Epithelial cell of prostate (primary cell): ENCODE measurements at regions not wholly inside any gene's neighbourhood (a gene's known extent, or its start where the extent isn't known, plus 50 kb on each side); places are given as distances from the start of the nearest gene placed in this dataset.
"Not testable (repeated sequence)": the region's sequence is repeated elsewhere in the genome, so short reads cannot be mapped to it uniquely, and the experiment has no call there.

Experiments used
- DNase-seq: peaks from one replicate; pipeline ENCODE4 v3.0.0-alpha.2; 2011; ENCODE audit warnings: low read depth, low spot score
- H3K27ac ChIP-seq: fragments of 450-650 bp; 2 replicates; pipeline ENCODE4 v1.5.1; 2017; ENCODE audit warnings: mild to moderate bottlenecking

- H3K27ac ChIP-seq, result not testable (repeated sequence)
Observed at GRCh38 chr10:33650131-33650530, 315.7 kb upstream of the NRP1 start.

DNA sequence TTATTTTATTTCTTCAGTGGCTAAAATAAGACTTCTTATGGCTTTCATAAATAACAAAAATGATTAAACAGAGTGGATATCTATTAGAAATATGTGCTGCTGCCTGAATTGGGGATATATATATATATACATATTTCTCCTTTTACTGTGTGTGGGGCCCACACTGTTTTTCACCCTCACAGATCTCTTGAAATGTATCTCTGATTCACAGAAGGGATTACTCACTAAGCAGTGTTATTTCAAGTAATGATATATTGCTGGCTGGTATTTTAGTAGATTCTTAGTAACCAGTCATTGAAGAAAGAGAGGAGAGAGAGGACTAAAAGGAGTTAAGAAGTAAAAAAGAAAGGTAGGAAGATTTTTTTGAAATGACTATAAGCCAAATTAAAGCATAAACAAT lies 308.6 kb upstream of the NRP1 start:
- no peak for DNase-seq

More at GRCh38 chr10:33650131-33650530, 315.7 kb upstream of the NRP1 start:
- not testable (repeated sequence) for DNase-seq

GRCh38 chr10:33638891-33639290 lies 304.4 kb upstream of the NRP1 start:
- DNase-seq, result no peak
- no peak overlapping the region for H3K27ac ChIP-seq

More for the DNA sequence above, 308.6 kb upstream of the NRP1 start:
- H3K27ac ChIP-seq, result no peak overlapping the region

GRCh38 chr10:33638374-33638773 lies 303.9 kb upstream of the NRP1 start:
- no peak for DNase-seq
- H3K27ac ChIP-seq, result no peak overlapping the region

GRCh38 chr10:33635967-33636515 lies 301.6 kb upstream of the NRP1 start:
- no peak for DNase-seq
- no peak overlapping the region for H3K27ac ChIP-seq

GRCh38 chr10:33632432-33632831 lies 298.0 kb upstream of the NRP1 start:
- DNase-seq, result no peak
- H3K27ac ChIP-seq, result no peak overlapping the region

DNA sequence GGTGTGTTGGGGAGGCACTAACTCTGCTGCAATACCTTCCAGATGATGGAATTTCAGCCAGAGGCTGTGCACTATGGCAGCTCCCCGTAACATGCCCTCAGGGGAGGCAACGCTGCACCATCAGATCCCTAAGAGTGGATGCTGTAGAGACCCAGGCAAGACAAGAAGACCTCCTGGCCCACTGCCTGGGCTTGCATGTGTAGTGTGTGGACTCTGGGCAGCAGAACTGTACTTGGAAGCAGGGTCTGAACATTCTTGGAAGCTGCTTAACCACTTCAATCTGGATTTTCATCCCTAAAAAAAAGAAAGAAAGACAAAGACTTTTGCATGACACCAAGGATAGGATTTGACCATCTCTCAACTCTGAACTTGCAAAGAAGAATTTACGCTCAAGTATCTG lies 297.5 kb upstream of the NRP1 start:
- DNase-seq, result no peak

GRCh38 chr10:33630761-33631160 lies 296.3 kb upstream of the NRP1 start:
- no peak overlapping the region for H3K27ac ChIP-seq
- no peak for DNase-seq

More for the DNA sequence above, 297.5 kb upstream of the NRP1 start:
- H3K27ac ChIP-seq, result no peak overlapping the region

GRCh38 chr10:33627611-33628010 lies 293.1 kb upstream of the NRP1 start:
- no peak for DNase-seq
- no peak overlapping the region for H3K27ac ChIP-seq

DNA sequence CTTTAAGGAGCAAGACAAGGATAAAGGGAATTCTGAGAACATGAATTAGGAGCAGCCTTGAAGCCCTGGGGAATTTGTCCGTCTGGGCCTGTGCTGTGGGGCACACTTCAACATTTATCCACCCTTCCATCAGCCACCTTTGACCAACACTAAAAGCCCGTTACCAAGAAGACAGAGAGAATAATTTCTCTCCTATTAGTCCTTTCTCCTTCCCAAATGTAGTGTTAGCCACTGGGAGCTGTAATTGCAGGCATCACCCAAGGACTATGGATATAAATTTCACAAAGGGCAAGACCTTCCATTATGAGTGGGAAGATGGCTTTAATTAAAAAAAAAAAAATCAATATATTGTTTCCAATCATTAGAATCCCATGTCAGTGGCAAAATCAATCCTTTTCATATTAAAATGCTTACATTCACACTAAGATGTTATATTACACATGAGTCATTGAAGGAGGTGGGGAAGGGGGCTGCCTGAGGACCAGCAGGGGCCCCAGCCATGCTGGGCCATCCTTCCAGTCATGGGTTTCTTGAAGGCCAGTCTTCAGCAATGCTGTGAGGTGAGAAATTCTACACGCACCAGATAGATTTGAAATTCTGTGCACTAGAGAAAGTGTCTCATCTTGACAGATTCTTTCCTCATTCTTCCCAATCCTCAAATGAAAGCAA lies 292.5 kb upstream of the NRP1 start:
- no peak overlapping the region for H3K27ac ChIP-seq
- no peak for DNase-seq

DNA sequence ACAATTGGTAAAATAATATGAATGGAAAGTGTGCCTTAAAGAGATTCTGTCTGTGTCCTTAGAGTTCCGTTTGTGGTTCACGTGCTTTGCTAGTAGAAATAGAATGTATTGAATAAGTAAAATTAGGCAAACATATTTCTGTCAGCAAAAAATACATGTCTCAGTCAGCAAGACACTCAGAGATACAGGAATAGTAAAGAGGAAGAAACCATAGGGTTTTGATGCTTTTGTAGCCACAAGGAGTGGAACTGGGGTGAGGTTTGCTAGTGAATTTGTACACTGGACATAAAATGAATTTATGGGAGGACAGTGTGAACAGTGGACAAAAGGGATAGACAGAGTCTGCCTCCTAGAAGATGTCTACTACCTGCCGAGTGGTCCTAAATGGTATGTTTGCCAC lies 289.2 kb upstream of the NRP1 start:
- H3K27ac ChIP-seq, result no peak overlapping the region
- no peak for DNase-seq

- DNase-seq, result no peak
- H3K27ac ChIP-seq, result no peak overlapping the region
Observed at GRCh38 chr10:33621101-33621500, 286.6 kb upstream of the NRP1 start.

DNA sequence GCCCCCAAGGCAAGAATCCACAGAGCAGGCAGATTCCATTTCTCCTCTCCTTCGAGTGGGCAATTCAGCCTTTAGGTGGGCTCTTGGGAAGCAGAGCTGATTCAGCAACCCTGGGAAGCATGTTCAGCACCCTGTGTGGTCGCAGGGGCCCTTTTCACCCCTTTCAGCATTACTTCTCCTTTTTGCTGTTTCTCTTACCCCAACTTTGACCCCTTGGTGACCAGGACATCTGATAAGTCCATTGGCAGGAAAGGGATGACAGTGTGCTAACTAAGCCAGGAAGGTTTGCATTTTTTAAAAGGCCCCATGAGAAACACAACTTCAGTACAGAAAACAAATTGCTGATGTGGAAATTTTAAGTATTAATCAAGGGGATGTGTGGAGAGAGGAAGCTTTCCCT lies 283.7 kb upstream of the NRP1 start:
- H3K27ac ChIP-seq, result no peak overlapping the region
- no peak for DNase-seq

DNA sequence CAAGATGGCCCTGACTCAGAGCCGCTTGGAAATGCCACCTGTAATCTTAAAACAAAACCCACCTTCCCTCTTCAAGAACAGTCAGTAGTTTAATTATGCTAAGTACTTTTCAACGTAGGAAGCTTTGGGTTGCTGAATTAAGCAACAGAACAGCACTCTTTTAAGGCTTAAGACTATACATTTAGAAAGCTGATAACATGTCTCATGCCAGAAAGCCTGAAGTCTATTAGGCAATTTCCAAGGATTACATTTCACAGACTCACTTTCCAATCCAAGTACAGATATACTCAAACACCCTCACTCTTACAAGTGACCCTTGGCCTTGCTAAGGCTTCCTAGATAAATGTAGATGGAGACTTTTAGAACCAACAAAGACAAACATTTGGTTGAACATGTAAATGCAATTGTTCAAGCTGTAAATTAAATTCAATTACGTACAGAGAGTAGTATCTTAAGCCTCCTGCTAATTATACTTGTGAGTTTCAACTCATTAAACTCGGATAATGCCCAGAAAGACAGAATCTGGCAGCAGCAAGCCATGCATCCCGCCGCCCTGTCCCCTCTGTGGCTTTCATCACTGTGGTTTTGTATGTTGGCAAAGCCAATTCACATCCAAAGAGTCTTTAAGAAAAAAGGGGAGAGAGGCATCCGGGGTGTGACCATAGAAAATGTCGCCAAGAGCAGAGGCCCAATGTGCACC lies 283.1 kb upstream of the NRP1 start:
- H3K27ac ChIP-seq, result no peak overlapping the region
- no peak for DNase-seq

DNA sequence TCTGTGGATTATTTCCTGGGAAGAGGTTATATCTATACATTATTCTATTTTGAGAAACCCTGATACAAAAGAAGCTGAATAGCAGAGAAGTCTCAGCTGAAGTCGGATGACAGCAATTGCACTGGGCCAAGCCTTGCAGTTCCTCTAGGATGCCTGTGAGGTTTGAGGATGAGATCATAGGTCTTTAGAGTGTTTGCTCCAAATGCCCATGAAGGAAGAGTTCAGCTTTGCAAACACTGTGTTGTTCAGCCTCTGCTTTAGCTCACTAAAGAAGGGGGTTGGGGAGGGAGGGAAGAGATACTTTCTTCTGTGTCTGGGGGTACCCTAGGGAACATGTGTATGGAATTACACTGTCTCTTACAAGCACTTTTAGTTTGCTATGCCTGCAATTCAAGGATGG lies 282.5 kb upstream of the NRP1 start:
- DNase-seq, result no peak
- no peak overlapping the region for H3K27ac ChIP-seq

DNA sequence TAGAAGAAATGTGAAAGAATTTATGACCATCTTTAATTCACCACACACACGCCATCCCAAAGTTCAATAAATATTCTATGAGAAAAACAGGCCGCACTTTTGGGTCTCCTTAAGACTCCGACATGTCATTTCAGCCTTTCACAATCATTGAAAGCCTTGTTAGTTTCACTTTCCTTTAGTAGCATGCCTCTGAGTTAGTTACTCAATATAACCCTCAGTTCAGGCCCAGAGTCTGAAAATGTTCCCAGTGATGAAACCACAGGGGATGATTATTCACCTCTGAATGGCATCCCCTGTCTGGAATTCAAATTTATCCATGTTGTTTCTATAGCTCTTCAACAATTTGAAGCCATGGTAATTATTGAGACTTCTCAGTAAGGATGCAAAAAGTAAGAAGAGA lies 278.1 kb upstream of the NRP1 start:
- DNase-seq, result peak; percentile 22
- peak overlapping the region; percentile 66 for H3K27ac ChIP-seq

GRCh38 chr10:33612116-33612515 lies 277.6 kb upstream of the NRP1 start:
- DNase-seq, result peak; percentile 72
- peak overlapping the region; percentile 66 for H3K27ac ChIP-seq

DNA sequence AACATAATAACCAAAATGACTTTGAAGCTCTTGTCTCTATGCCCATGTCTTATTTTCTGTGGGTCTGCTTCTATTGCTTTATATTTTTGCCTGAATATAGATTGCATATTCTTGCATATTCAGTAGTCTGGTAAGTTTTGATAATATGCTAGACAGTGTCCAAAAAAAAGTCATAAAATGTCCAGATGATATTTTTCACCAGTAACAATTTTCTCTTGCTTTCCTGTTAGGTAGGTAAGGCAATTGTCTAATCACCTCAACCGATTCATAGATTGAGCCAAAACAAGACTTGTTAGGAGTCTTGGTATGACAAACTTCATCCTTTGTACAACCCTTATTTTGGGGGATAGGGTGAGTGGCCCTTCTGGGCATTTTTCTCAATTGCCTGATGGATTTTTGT lies 277.0 kb upstream of the NRP1 start:
- DNase-seq, result no peak
- H3K27ac ChIP-seq, result peak overlapping the region; percentile 66

DNA sequence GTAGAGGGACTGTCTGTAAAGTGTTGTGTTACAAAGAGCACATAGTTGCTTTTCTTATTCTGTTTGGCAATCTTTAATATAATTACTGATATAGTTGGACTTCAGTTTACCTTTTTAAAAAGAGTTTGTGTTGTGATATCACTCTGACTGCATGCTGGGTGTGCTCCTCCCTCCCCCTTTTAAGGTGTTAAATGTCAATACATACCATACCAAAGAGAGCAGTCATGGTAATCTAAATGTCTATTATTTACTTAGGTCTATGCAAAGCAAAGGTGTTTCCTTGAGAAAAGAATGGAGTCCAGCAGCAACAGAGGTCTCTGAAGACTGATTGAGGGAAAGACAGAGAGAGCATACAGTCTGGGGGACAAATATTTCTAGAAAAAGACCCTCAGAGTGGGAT lies 275.1 kb upstream of the NRP1 start:
- H3K27ac ChIP-seq, result peak overlapping the region; percentile 50
- DNase-seq, result peak; percentile 24

GRCh38 chr10:33602278-33602677 lies 267.8 kb upstream of the NRP1 start:
- H3K27ac ChIP-seq, result no peak overlapping the region
- DNase-seq, result no peak

GRCh38 chr10:33600381-33600780 lies 265.9 kb upstream of the NRP1 start:
- no peak overlapping the region for H3K27ac ChIP-seq
- no peak for DNase-seq

DNA sequence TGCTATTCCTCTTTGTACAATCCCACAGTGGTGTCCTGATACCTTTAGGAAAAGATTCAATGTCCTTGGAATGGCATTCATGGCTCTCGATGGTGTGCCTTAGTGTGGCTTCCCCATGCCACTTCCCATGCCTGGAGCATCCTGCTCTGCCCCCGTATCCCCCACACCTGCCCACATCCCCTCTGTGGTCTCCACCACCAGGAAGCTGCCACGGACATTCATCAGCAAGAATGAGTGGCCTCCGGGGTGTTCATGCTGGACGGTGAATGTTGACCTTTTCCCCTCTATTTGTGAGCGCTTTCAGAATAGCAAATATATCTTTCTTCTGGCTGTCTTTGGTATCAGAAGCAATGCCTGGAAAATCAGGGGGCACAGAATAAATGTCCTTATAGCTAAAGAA lies 262.0 kb upstream of the NRP1 start:
- no peak for DNase-seq
- no peak overlapping the region for H3K27ac ChIP-seq
